ENCODE measurements at regions not wholly inside any gene's neighbourhood (a gene's known extent, or its start where the extent isn't known, plus 50 kb on each side); places are given as distances from the start of the nearest gene placed in this dataset.

DNA sequence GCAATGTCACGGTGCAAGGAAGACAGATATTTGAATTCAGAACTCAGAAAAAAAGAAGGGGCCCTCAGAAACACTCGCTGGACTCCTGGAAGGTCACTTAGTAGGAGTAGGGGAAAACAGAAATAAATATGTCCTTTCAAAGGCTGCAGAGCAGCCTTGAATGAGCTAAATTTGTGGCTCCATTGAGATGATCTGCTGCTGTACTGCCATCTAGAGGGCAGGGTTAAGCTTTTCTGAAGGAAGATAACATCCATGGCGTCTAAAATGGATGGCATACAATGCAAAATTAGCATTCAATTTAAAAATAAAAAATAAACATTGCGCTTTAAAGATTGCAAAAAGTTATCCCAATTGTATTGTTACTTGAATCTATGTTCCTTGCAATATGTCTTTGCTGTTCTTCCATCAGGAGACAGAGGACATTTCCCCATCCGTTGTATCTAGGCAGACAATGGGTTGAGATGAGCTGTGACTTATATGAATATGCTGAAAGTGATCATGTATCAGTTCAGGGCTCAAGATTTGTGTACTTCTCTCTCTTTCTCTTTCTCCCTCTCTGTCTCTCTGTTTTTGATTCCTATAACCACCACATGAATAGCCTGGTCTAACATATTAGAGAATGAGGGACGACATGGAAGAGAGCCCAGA lies 642.2 kb downstream of the SH2D4B start:
- TF ChIP-seq ZFP3 (CRISPR knock-in tag; IDR thresholded peaks at IDR 0.05) (no peak), SNAI2 (CRISPR knock-in tag; IDR thresholded peaks at IDR 0.05) (no peak), ISL1 (CRISPR knock-in tag; IDR thresholded peaks at IDR 0.05) (no peak), ESRRG (CRISPR knock-in tag; IDR thresholded peaks at IDR 0.05) (no peak), CSDC2 (CRISPR knock-in tag; IDR thresholded peaks at IDR 0.05) (no peak), ZFP30 (CRISPR knock-in tag; IDR thresholded peaks at IDR 0.05) (no peak), RARB (CRISPR knock-in tag; IDR thresholded peaks at IDR 0.05) (no peak), ZNF8 (CRISPR knock-in tag; IDR thresholded peaks at IDR 0.05) (no peak), OSR1 (CRISPR knock-in tag; IDR thresholded peaks at IDR 0.05) (no peak), TOX (CRISPR knock-in tag; IDR thresholded peaks at IDR 0.05; ENCODE audit: borderline replicate concordance) (no peak), ZNF565 (CRISPR knock-in tag; conservative IDR thresholded peaks at IDR 0.05; ENCODE audit: low read depth) (no peak)
- TF ChIP-seq, protein P1, sequence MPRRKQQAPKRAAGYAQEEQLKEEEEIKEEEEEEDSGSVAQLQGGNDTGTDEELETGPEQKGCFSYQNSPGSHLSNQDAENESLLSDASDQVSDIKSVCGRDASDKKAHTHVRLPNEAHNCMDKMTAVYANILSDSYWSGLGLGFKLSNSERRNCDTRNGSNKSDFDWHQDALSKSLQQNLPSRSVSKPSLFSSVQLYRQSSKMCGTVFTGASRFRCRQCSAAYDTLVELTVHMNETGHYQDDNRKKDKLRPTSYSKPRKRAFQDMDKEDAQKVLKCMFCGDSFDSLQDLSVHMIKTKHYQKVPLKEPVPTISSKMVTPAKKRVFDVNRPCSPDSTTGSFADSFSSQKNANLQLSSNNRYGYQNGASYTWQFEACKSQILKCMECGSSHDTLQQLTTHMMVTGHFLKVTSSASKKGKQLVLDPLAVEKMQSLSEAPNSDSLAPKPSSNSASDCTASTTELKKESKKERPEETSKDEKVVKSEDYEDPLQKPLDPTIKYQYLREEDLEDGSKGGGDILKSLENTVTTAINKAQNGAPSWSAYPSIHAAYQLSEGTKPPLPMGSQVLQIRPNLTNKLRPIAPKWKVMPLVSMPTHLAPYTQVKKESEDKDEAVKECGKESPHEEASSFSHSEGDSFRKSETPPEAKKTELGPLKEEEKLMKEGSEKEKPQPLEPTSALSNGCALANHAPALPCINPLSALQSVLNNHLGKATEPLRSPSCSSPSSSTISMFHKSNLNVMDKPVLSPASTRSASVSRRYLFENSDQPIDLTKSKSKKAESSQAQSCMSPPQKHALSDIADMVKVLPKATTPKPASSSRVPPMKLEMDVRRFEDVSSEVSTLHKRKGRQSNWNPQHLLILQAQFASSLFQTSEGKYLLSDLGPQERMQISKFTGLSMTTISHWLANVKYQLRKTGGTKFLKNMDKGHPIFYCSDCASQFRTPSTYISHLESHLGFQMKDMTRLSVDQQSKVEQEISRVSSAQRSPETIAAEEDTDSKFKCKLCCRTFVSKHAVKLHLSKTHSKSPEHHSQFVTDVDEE (CRISPR knock-in tag; IDR thresholded peaks at IDR 0.05), result no peak
- TF ChIP-seq, protein P2, sequence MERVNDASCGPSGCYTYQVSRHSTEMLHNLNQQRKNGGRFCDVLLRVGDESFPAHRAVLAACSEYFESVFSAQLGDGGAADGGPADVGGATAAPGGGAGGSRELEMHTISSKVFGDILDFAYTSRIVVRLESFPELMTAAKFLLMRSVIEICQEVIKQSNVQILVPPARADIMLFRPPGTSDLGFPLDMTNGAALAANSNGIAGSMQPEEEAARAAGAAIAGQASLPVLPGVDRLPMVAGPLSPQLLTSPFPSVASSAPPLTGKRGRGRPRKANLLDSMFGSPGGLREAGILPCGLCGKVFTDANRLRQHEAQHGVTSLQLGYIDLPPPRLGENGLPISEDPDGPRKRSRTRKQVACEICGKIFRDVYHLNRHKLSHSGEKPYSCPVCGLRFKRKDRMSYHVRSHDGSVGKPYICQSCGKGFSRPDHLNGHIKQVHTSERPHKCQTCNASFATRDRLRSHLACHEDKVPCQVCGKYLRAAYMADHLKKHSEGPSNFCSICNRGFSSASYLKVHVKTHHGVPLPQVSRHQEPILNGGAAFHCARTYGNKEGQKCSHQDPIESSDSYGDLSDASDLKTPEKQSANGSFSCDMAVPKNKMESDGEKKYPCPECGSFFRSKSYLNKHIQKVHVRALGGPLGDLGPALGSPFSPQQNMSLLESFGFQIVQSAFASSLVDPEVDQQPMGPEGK (CRISPR knock-in tag; IDR thresholded peaks at IDR 0.05; ENCODE audit: borderline replicate concordance), result no peak
- TF ChIP-seq, protein P3, sequence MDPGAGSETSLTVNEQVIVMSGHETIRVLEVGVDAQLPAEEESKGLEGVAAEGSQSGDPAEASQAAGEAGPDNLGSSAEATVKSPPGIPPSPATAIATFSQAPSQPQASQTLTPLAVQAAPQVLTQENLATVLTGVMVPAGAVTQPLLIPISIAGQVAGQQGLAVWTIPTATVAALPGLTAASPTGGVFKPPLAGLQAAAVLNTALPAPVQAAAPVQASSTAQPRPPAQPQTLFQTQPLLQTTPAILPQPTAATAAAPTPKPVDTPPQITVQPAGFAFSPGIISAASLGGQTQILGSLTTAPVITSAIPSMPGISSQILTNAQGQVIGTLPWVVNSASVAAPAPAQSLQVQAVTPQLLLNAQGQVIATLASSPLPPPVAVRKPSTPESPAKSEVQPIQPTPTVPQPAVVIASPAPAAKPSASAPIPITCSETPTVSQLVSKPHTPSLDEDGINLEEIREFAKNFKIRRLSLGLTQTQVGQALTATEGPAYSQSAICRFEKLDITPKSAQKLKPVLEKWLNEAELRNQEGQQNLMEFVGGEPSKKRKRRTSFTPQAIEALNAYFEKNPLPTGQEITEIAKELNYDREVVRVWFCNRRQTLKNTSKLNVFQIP (CRISPR knock-in tag; IDR thresholded peaks at IDR 0.05; ENCODE audit: borderline replicate concordance, low read depth), result no peak
